ENCODE measurements at regions not wholly inside any gene's neighbourhood (a gene's known extent, or its start where the extent isn't known, plus 50 kb on each side); places are given as distances from the start of the nearest gene placed in this dataset.

DNA sequence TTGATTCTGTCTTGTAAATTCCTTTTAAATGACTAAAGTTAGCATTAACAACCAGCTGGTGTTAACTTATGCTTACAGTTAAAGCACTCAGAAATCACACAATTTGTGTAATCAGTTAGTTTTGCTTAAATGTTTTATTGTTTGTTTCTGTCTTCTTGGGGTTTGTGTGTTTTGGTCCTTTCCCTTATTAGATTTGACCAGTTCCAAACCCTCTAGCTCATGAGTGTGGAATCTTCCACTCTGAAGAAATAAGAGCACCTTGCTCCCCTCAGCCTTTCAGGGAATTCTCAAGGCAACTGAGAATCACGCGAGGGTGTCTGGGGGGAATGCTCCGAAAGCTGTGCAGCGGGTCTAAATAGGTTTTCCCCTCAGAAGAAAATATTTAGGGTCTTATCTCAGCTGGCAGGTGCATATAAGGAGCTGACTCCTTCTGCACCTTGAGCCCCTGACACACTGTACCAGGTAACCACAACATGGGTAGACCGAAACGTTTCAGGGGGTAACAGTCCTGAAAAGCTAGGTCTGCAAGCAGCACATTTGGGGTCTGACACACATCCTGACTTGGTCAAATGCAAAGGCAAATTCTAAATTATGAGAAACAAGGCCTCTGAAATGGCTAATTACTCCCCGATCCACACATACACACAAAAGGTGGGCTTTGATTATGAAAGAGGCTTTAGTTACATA lies 188.1 kb upstream of the ETV3 start:
- TF ChIP-seq, protein P1, sequence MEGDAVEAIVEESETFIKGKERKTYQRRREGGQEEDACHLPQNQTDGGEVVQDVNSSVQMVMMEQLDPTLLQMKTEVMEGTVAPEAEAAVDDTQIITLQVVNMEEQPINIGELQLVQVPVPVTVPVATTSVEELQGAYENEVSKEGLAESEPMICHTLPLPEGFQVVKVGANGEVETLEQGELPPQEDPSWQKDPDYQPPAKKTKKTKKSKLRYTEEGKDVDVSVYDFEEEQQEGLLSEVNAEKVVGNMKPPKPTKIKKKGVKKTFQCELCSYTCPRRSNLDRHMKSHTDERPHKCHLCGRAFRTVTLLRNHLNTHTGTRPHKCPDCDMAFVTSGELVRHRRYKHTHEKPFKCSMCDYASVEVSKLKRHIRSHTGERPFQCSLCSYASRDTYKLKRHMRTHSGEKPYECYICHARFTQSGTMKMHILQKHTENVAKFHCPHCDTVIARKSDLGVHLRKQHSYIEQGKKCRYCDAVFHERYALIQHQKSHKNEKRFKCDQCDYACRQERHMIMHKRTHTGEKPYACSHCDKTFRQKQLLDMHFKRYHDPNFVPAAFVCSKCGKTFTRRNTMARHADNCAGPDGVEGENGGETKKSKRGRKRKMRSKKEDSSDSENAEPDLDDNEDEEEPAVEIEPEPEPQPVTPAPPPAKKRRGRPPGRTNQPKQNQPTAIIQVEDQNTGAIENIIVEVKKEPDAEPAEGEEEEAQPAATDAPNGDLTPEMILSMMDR (conservative IDR thresholded peaks at IDR 0.05 in 1 of 2, IDR thresholded peaks at IDR 0.05 in 1 of 2; ENCODE audit: low read depth in 1 of 2, low read length in 2 of 2) = no peak
- TF ChIP-seq EZH2 (IDR thresholded peaks at IDR 0.05; ENCODE audit: low read length, missing control alignments) = no peak

All from fibroblast of lung (primary cell).